Neural cell (in vitro differentiated cells): ENCODE measurements at regions not wholly inside any gene's neighbourhood (a gene's known extent, or its start where the extent isn't known, plus 50 kb on each side); places are given as distances from the start of the nearest gene placed in this dataset.

Source experiments
- H2AFZ ChIP-seq: fragments of 200-600, 300-800 bp; sonication (generic), shearing (Covaris generic); 2 replicates; pipeline ENCODE4 v1.6.0; 2014; ENCODE audit warnings: low read depth, mild to moderate bottlenecking, antibody characterized with exemption, low read length, moderate library complexity
- H3F3A ChIP-seq: fragments of 200-600 bp; shearing (Covaris generic); 2 replicates; pipeline ENCODE4 v1.6.1; 2016; ENCODE audit warnings: mild to moderate bottlenecking, moderate library complexity, mixed read lengths, antibody characterized with exemption, low read length; ENCODE audit not compliant: insufficient read depth, poor library complexity, severe bottlenecking
- H3K27ac ChIP-seq: fragments of 200-600, 300-800 bp; sonication (generic), shearing (Covaris generic); 2 replicates; pipeline ENCODE4 v1.5.1; 2014; ENCODE audit warnings: mild to moderate bottlenecking, low read length, moderate library complexity
- H3K27me3 ChIP-seq: fragments of 300-800, 200-600 bp; sonication (generic), shearing (Covaris generic); 2 replicates; pipeline ENCODE4 v1.6.0; 2014; ENCODE audit warnings: mild to moderate bottlenecking, low read depth, low read length, moderate library complexity; ENCODE audit not compliant: insufficient read depth
- H3K36me3 ChIP-seq: fragments of 300-800, 200-600 bp; sonication (generic), shearing (Covaris generic); 2 replicates; pipeline ENCODE4 v1.5.1; 2014; ENCODE audit warnings: mild to moderate bottlenecking, antibody characterized with exemption, low read length, moderate library complexity; ENCODE audit not compliant: insufficient read depth
- H3K4me2 ChIP-seq: fragments of 300-800, 200-600 bp; sonication (generic), shearing (Covaris generic); 2 replicates; pipeline ENCODE4 v1.6.0; 2014; ENCODE audit warnings: mild to moderate bottlenecking, low read length
- H3K4me3 ChIP-seq: fragments of 300-800, 200-600 bp; sonication (generic), shearing (Covaris generic); 2 replicates; pipeline ENCODE4 v1.5.1; 2014; ENCODE audit warnings: mild to moderate bottlenecking, low read length, moderate library complexity
- H3K79me2 ChIP-seq: fragments of 200-600 bp; shearing (Covaris generic); replicated peaks from 2 replicates; pipeline ENCODE4 v1.6.0; 2014; ENCODE audit warnings: mild to moderate bottlenecking, low read length, moderate library complexity; ENCODE audit not compliant: insufficient read depth
- H3K9ac ChIP-seq: fragments of 300-800, 200-600 bp; sonication (generic), shearing (Covaris generic); 2 replicates; pipeline ENCODE4 v1.6.1; 2016; ENCODE audit warnings: mild to moderate bottlenecking, low read length, mixed read lengths
- H3K9me2 ChIP-seq: fragments of 200-600 bp; shearing (Covaris generic); 2 replicates; pipeline ENCODE4 v1.6.1; 2016; ENCODE audit warnings: mild to moderate bottlenecking, low read length, mixed read lengths; ENCODE audit not compliant: insufficient read depth
- H3K9me3 ChIP-seq: fragments of 200-600, 300-800 bp; sonication (generic), shearing (Covaris generic); 2 replicates; pipeline ENCODE4 v1.6.1; 2016; ENCODE audit warnings: mild to moderate bottlenecking, mixed run types, low read length, moderate library complexity, mixed read lengths
- H4K20me1 ChIP-seq: fragments of 200-600 bp; shearing (Covaris generic); 2 replicates; pipeline ENCODE4 v1.6.1; 2016; ENCODE audit warnings: mild to moderate bottlenecking, mixed run types; ENCODE audit not compliant: insufficient read depth
- CTCF ChIP-seq: fragments of 450-650 bp; IDR thresholded peaks from 2 replicates; pipeline ENCODE4 v1.5.1; 2014; ENCODE audit warnings: antibody characterized with exemption, mild to moderate bottlenecking, moderate library complexity; ENCODE audit not compliant: poor library complexity, severe bottlenecking
- EP300 ChIP-seq: fragments of 450-650 bp; conservative IDR thresholded peaks from 2 replicates; pipeline ENCODE4 v1.6.1; 2014; ENCODE audit warnings: antibody characterized with exemption, mild to moderate bottlenecking, moderate library complexity; ENCODE audit not compliant: poor library complexity, severe bottlenecking
- EZH2 ChIP-seq: fragments of 200-600, 300-800 bp; shearing (Covaris generic), sonication (generic); IDR thresholded peaks from 2 replicates; pipeline ENCODE4 v1.6.1; 2014; ENCODE audit warnings: antibody characterized with exemption, low read length, borderline replicate concordance, mild to moderate bottlenecking; ENCODE audit not compliant: insufficient read depth, poor library complexity, severe bottlenecking
- MXI1 ChIP-seq: fragments of 450-650 bp; conservative IDR thresholded peaks from 2 replicates; pipeline ENCODE4 v1.6.1; 2014; ENCODE audit warnings: antibody characterized with exemption, mild to moderate bottlenecking; ENCODE audit not compliant: poor library complexity, severe bottlenecking
- POLR2AphosphoS5 ChIP-seq: IDR thresholded peaks from 2 replicates; pipeline ENCODE4 v1.6.1; 2012
- RAD21 ChIP-seq: fragments of 450-650 bp; conservative IDR thresholded peaks from 2 replicates; pipeline ENCODE4 v1.6.1; 2014; ENCODE audit warnings: antibody characterized with exemption, mild to moderate bottlenecking, moderate library complexity
- SMC3 ChIP-seq: fragments of 450-650 bp; conservative IDR thresholded peaks from 2 replicates; pipeline ENCODE4 v1.6.1; 2014; ENCODE audit warnings: antibody characterized with exemption, mild to moderate bottlenecking, moderate library complexity; ENCODE audit not compliant: poor library complexity
- TAF1 ChIP-seq: IDR thresholded peaks from 2 replicates; pipeline ENCODE4 v1.6.1; 2012; ENCODE audit warnings: low read depth
- TF ChIP-seq, protein P1 (sequence below): IDR thresholded peaks from 2 replicates; pipeline ENCODE4 v1.6.1; 2012; ENCODE audit warnings: borderline replicate concordance

- no peaks in the 10 kb centered on the region for H4K20me1 ChIP-seq
- no peaks in the 10 kb centered on the region for H3K27me3 ChIP-seq
- no peak overlapping the region for H2AFZ ChIP-seq
- no peak overlapping the region for H3K4me3 ChIP-seq
- no peak overlapping the region for H3K4me2 ChIP-seq
- H3F3A ChIP-seq: no peaks in the 10 kb centered on the region
- TF ChIP-seq RAD21 (no peak), POLR2AphosphoS5 (no peak), TAF1 (no peak), CTCF (no peak), MXI1 (no peak), EZH2 (no peak), SMC3 (no peak), EP300 (no peak)
- TF ChIP-seq, protein P1, sequence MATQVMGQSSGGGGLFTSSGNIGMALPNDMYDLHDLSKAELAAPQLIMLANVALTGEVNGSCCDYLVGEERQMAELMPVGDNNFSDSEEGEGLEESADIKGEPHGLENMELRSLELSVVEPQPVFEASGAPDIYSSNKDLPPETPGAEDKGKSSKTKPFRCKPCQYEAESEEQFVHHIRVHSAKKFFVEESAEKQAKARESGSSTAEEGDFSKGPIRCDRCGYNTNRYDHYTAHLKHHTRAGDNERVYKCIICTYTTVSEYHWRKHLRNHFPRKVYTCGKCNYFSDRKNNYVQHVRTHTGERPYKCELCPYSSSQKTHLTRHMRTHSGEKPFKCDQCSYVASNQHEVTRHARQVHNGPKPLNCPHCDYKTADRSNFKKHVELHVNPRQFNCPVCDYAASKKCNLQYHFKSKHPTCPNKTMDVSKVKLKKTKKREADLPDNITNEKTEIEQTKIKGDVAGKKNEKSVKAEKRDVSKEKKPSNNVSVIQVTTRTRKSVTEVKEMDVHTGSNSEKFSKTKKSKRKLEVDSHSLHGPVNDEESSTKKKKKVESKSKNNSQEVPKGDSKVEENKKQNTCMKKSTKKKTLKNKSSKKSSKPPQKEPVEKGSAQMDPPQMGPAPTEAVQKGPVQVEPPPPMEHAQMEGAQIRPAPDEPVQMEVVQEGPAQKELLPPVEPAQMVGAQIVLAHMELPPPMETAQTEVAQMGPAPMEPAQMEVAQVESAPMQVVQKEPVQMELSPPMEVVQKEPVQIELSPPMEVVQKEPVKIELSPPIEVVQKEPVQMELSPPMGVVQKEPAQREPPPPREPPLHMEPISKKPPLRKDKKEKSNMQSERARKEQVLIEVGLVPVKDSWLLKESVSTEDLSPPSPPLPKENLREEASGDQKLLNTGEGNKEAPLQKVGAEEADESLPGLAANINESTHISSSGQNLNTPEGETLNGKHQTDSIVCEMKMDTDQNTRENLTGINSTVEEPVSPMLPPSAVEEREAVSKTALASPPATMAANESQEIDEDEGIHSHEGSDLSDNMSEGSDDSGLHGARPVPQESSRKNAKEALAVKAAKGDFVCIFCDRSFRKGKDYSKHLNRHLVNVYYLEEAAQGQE: no peak
- H3K9me3 ChIP-seq: no peaks in the 10 kb centered on the region
- no peak overlapping the region for H3K27ac ChIP-seq
- H3K36me3 ChIP-seq: no peaks in the 10 kb centered on the region
- no peaks in the 10 kb centered on the region for H3K9me2 ChIP-seq
- H3K79me2 ChIP-seq: no peaks in the 10 kb centered on the region
- H3K9ac ChIP-seq: no peak overlapping the region
Measured at GRCh38 chr2:144268036-144268678, 251.8 kb downstream of the ZEB2 start.

GRCh38 chr2:144267239-144267638 lies 252.7 kb downstream of the ZEB2 start:
- Histone ChIP-seq H3K36me3 (no peaks in the 10 kb centered on the region), H3K4me2 (no peak overlapping the region), H3K27ac (no peak overlapping the region), H3K9me3 (no peaks in the 10 kb centered on the region), H2AFZ (no peak overlapping the region), H3K27me3 (no peaks in the 10 kb centered on the region), H3K9me2 (no peaks in the 10 kb centered on the region), H3K79me2 (no peaks in the 10 kb centered on the region), H3K4me3 (no peak overlapping the region), H4K20me1 (no peaks in the 10 kb centered on the region), H3K9ac (no peak overlapping the region), H3F3A (no peaks in the 10 kb centered on the region)
- TF ChIP-seq CTCF (no peak), TAF1 (no peak), EZH2 (no peak), POLR2AphosphoS5 (no peak), RAD21 (no peak), EP300 (no peak), MXI1 (no peak), SMC3 (no peak)
- TF ChIP-seq, protein P1: no peak
